ENCODE measurements at regions not wholly inside any gene's neighbourhood (a gene's known extent, or its start where the extent isn't known, plus 50 kb on each side); places are given as distances from the start of the nearest gene placed in this dataset.
"Not testable (repeated sequence)": the region's sequence is repeated elsewhere in the genome, so short reads cannot be mapped to it uniquely, and the experiment has no call there.

GRCh38 chr15:26191193-26191592, 328.1 kb upstream of the ATP10A start:
- no peak for DNase-seq

- DNase-seq = not testable (repeated sequence)
These were observed 323.0 kb upstream of the ATP10A start for GRCh38 chr15:26186138-26186537.

- DNase-seq = no peak
These were observed 319.3 kb upstream of the ATP10A start for GRCh38 chr15:26182441-26182840.

GRCh38 chr15:26179906-26180305, 316.8 kb upstream of the ATP10A start:
- DNase-seq = peak in 3 of 51 donors; percentile 15 to 49 (median 27)

GRCh38 chr15:26178640-26179220, 315.6 kb upstream of the ATP10A start:
- DNase-seq = peak in 4 of 51 donors; percentile 3 to 52 (median 20)

GRCh38 chr15:26177816-26178215, 314.7 kb upstream of the ATP10A start:
- DNase-seq = peak in 1 of 51 donors; percentile 15

- no peak for DNase-seq
These were observed 313.7 kb upstream of the ATP10A start for GRCh38 chr15:26176831-26177230.

- DNase-seq = no peak
These were observed 308.1 kb upstream of the ATP10A start for GRCh38 chr15:26171266-26171665.

GRCh38 chr15:26166429-26166828, 303.3 kb upstream of the ATP10A start:
- no peak for DNase-seq

- no peak for DNase-seq
These were observed 302.4 kb upstream of the ATP10A start for GRCh38 chr15:26165546-26165945.

- peak in 1 of 51 donors; percentile 37 for DNase-seq
These were observed 297.2 kb upstream of the ATP10A start for GRCh38 chr15:26160343-26160742.

- no peak for DNase-seq
These were observed 295.0 kb upstream of the ATP10A start for GRCh38 chr15:26158176-26158575.

- DNase-seq = peak in 1 of 51 donors; percentile 51
These were observed 294.0 kb upstream of the ATP10A start for GRCh38 chr15:26157081-26157480.

- DNase-seq = peak in 1 of 51 donors; percentile 24
These were observed 292.9 kb upstream of the ATP10A start for GRCh38 chr15:26156051-26156450.

GRCh38 chr15:26148156-26148860, 285.2 kb upstream of the ATP10A start:
- DNase-seq = peak in 2 of 51 donors; percentile 4 to 11

- peak in 1 of 51 donors; percentile 24 for DNase-seq
These were observed 283.1 kb upstream of the ATP10A start for GRCh38 chr15:26146202-26146601.

GRCh38 chr15:26145796-26146195, 282.7 kb upstream of the ATP10A start:
- DNase-seq = no peak

GRCh38 chr15:26144836-26145235, 281.7 kb upstream of the ATP10A start:
- DNase-seq = no peak

GRCh38 chr15:26143221-26143620, 280.1 kb upstream of the ATP10A start:
- no peak for DNase-seq

GRCh38 chr15:26134812-26135211, 271.7 kb upstream of the ATP10A start:
- DNase-seq = no peak

- no peak for DNase-seq
These were observed 271.0 kb upstream of the ATP10A start for GRCh38 chr15:26134152-26134551.

GRCh38 chr15:26132811-26133210, 269.7 kb upstream of the ATP10A start:
- DNase-seq = no peak

- no peak for DNase-seq
These were observed 266.7 kb upstream of the ATP10A start for GRCh38 chr15:26129852-26130251.

All from hypothalamus (tissue), 51 donors.